OCI-LY7 (cell line): ENCODE measurements at regions not wholly inside any gene's neighbourhood (a gene's known extent, or its start where the extent isn't known, plus 50 kb on each side); places are given as distances from the start of the nearest gene placed in this dataset.

Source experiments
- CTCF ChIP-seq: fragments of 200-600 bp; sonication (generic); conservative IDR thresholded peaks from 2 replicates; pipeline ENCODE4 v1.5.1; 2014; ENCODE audit warnings: mild to moderate bottlenecking, antibody characterized with exemption, low read length, moderate library complexity, mixed read lengths
- EZH2phosphoT487 ChIP-seq: fragments of 200-600 bp; sonication (generic); IDR thresholded peaks from 2 replicates; pipeline ENCODE4 v1.6.1; 2018; ENCODE audit warnings: low read depth, borderline replicate concordance, mild to moderate bottlenecking, mixed run types, antibody characterized with exemption, low read length, moderate library complexity, mixed read lengths

- TF ChIP-seq CTCF: no peak
- no peak for TF ChIP-seq EZH2phosphoT487
Measured at GRCh38 chr4:19520939-19521520, 730.7 kb upstream of the SLIT2 start.
